ENCODE measurements at regions not wholly inside any gene's neighbourhood (a gene's known extent, or its start where the extent isn't known, plus 50 kb on each side); places are given as distances from the start of the nearest gene placed in this dataset.

GRCh38 chr18:34659579-34660517 lies 50.2 kb upstream of the DTNA start:
- Mint-ChIP-seq H3K9me3 (no peaks in the 10 kb centered on the region), H3K27ac (peak overlapping the region; percentile 98), H3K4me3 (peak overlapping the region; percentile 55), H3K27me3 (ENCODE audit: insufficient read depth, low read depth, poor library complexity) (peaks cover 4% of the 10 kb centered on the region), H3K4me1 (peaks cover 48% of the 10 kb centered on the region), H3K36me3 (ENCODE audit: low read depth) (no peaks in the 10 kb centered on the region)
- Histone ChIP-seq H3K36me3 (ENCODE audit: insufficient read depth) (no peaks in the 10 kb centered on the region), H3K4me2 (peak overlapping the region; percentile 39), H3K9me2 (ENCODE audit: insufficient read depth) (no peaks in the 10 kb centered on the region), H2AFZ (no peak overlapping the region), H3K27ac (ENCODE audit: low read depth) (peak overlapping the region; percentile 97), H3K4me3 (peak overlapping the region; percentile 33), H3K27me3 (ENCODE audit: insufficient read depth) (no peaks in the 10 kb centered on the region), H3K4me1 (ENCODE audit: insufficient read depth) (peaks cover 49% of the 10 kb centered on the region), H4K20me1 (replicated peaks; ENCODE audit: insufficient read depth) (no peaks in the 10 kb centered on the region), H3F3A (replicated peaks; ENCODE audit: low read depth) (no peaks in the 10 kb centered on the region; the same call in 1 of the 2 replicates), H3K79me2 (replicated peaks; ENCODE audit: insufficient read depth) (no peaks in the 10 kb centered on the region)
- TF ChIP-seq ZNF114 (CRISPR knock-in tag; IDR thresholded peaks at IDR 0.05) (0 out of 2 replicates have a peak, but pooled peaks have one; percentile 33), NANOG (IDR thresholded peaks at IDR 0.05; ENCODE audit: borderline replicate concordance) (peak; percentile 88), JUNB (IDR thresholded peaks at IDR 0.05; ENCODE audit: unreplicated experiment) (no peak), ETS1 (IDR thresholded peaks at IDR 0.05) (peak; percentile 74)
- DNase-seq (ENCODE audit: low spot score) (peak; percentile 95), ATAC-seq (peak; percentile 86)

All from GM23338 (cell line).